HG03025 (cell line): ENCODE measurements at regions not wholly inside any gene's neighbourhood (a gene's known extent, or its start where the extent isn't known, plus 50 kb on each side); places are given as distances from the start of the nearest gene placed in this dataset.
"Not testable (repeated sequence)": the region's sequence is repeated elsewhere in the genome, so short reads cannot be mapped to it uniquely, and the experiment has no call there.

ENCODE experiments used
- ATAC-seq: cut with Tn5 transposase; IDR thresholded peaks from one replicate; pipeline ENCODE4 v1.9.1; 2021; ENCODE audit warnings: mild to moderate bottlenecking, moderate library complexity; ENCODE audit not compliant: unreplicated experiment, low FRiP score

DNA sequence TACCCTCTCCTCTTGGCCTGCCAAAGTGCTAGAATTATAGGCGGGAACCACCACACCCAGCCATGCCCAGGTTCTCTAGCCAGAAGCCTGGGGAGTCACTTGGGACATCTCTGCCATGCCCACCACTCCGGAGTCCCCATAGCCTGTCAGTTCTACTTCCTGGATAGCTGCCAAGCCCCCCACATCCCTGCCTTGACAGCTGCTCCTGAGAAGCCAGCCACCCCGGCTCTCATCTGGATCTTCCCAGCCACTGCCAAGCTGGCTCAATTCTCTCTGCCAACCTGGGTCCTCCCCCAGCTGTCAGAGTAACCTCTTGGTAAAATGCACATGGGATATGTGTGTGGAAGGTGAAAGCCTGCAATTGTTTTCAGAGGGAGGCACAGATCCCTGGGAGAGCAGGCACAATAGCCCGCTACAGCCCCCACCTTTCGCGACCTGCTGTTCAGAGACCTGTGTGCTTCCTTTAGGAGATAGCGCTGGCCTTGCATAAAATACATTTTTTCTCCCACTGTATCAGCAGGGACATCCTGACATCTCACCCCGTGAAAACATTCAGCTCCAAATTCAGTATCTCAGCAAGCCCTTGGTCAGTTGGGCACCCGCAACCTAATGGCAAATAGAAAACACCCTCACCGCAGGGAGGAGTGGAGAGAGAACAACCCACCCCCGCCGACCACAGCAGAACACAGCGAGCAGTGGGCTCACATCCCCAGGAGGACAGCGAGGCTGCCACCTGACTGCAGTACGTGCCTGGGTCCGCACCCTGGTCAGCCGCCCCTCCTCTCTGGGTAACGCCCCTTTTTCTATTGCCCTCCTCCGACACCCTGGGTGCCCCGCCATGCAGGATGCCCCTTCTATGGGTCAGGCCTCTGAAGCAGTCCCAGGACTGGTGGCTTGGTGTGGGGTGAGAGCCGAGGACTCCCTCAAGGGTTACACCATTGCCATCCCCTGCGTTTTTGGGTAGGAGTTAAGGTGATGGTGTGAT is 1342.2 kb downstream of the BRD1 start:
- no peak for ATAC-seq

DNA sequence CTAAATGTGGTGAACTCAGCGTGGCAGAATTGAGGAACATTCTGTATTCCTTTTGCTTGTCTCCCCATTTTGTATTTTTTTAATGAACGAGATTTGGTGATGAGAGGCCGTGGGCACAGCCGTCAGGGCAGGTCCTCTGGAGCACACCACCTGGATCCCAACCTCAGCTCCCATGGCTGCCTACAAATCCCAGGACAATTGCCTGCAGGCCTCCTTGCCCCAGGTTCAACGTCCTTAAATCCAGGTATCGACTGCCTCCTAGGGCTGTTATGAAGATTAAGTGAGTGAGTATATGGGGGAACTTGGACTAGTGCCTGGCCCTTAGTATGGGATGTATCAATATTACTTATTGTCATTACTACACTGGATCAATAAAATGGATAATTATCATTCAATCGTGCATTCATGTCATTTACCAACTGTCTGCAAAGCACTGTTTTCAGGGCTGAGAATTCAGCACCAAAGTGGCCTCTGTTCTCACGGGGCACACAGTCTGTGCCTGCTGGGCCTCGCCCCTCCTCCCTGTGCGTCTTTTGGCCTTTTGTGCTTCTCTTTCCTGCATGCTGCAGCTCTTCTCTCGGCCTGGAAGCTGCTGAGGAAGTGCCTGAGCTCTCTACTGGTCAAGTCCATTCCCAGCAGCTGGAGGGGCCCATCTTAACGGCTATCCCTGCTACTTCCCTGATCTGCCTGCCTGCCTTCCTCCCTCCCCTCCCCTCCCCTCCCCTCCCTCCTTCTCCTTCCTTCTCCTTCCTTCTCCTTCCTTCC is 1343.7 kb downstream of the BRD1 start:
- no peak for ATAC-seq

DNA sequence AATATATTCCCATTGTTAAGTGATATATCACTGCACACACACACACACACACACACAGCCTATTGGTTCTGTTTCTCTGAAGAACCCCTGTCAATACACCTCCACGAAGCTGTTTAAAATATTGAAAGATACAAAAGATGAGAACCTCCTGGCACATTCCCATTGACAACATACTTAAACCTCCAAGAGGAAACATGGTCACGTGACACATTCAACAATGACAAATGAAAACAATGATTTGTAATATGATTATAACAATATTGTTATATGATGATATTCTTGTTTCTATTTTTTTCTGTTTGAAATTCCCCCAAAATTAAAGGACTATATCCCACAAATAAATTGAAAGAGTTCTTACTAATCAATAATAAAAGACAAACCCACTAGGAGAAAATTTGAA is 1344.9 kb downstream of the BRD1 start:
- ATAC-seq = no peak

DNA sequence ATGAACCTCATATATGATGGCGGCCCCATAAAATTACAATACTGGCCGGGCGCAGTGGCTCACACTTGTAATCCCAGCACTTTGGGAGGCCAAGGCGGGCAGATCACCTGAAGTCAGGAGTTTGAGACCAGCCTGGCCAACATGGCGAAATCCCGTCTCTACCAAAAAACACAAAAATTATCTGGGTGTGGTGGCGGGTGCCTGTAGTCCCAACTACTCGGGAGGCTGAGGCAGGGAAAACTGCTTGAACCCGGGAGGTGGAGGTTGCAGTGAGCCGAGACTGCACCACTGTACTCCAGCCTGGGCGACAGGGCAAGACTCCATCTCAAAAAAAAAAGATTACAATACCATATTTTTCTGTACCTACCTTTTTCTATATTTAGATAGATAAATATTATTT is 1345.5 kb downstream of the BRD1 start:
- not testable (repeated sequence) for ATAC-seq

DNA sequence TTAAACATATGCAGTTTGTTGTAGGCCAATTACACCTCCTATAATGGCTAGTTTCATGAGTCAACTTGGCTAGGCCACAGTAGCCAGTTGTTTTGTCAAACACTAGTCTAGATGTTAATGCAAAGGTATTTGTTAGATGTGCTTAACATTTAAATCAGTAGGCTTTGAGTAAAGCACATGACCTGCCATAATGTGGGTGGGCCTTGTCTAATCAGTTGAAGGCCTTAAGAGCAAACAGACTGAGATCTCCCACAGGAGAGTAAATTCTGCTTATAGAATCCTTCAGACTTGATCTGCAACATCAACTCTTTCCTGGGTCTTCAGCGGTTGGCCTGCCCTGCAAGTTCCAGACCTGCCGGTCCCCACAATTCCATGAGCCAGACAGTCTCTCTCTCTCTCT is 1345.9 kb downstream of the BRD1 start:
- ATAC-seq = no peak

DNA sequence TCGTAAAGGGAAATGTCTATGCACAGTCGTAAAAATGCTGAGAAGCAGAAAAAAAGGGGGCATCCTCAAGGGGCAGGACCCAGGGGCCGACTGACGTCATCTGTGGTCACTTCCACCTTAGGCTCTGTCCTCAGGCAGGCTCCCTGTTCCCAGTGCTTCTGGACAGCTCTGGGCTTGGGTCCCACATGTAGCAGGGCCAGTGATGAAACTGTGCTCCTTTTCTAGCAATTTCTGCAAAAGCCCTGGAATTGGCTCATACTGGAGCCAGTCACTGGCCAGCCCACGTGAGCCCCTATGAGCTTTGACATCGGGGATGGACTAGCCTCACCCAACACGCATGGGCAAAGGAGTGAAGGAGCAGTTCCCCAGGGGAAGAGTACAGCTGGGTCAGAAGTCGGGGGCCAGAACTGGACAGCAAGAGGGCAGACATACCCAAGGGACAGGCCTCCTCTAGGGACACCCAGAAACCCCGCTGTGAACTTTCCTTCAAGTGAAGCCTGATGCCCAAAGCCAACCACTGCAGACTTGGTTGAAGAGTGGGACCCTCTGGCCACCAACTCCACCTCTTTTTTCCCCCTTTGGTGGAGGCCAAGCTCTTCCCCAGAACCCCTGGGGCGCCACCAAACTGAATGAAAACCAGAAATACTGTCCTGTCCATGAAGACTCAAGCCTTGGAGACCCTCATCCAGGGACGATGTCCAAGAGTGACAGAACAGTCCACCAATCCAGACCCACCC is 1349.0 kb downstream of the BRD1 start:
- ATAC-seq = no peak

DNA sequence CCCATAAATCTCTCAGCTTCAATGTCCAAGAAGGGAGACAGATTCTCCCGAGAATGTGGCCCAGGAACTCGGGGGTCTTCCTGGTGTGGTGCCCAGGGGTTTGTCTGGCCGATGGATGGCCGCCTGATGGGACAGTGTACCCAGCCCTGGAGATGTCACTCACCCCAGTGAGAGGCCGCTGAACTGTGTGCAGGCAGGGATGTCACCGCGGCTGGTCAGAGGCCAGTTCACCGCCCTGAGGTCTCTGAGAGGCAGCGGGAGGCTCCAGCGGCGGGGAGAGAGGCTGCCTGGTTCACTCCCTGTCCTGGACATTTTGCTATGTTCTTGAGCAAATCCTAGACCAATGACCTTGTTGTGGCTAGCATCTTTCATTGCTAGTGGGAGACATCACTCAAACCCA is 1349.5 kb downstream of the BRD1 start:
- ATAC-seq = no peak

DNA sequence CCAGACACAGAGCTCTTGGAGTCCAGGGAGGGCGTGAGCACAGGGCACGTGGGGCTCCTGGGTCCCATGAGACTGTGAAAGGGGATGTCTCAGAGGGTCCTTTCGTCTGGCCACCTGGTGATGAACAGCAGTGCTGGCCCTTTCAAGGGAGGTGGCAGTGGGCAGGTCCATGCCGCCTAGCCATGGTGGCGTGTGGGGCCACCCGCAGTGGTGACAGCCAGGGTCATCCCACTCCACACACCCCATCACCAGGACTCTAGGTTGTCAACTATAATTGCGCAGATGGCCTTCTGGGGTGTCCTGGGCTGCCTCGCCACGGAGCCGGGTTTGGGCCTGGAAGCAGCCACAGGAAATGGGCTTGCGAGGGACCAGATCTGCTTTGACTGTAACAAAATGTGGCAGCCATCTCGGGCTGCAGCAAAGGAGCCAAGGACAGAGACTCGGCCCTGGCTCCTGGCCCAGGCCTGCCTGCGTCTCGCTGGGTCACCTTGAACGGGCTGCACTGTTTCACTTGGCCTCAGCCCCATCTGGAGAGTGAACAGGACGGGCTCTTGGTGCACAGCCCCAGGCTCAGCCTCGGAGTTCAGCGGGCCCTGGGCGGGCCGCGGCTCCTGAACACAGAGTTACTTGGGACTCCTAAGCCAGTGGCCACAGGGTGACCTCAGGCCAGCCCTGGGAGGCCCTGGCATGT is 1350.5 kb downstream of the BRD1 start:
- no peak for ATAC-seq

DNA sequence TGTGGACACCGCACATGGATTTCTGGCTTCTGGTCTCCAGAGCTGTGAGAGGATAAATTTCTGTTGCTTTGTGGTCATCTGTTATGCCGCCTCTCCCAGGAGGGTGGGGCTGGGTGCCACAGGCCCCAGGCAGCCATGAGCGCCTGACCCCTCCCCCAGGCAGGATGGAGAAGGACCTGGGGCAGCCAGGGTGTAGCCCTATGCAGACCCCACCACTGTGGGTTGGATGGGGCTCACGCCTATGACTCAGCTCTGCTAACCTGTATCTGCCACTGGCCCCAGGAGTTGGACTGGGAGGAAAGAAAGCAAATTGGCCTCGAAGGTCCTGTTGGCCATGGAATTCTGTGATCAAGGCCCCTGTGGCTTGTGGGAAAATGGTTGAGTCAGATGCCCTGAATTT is 1351.1 kb downstream of the BRD1 start:
- no peak for ATAC-seq

DNA sequence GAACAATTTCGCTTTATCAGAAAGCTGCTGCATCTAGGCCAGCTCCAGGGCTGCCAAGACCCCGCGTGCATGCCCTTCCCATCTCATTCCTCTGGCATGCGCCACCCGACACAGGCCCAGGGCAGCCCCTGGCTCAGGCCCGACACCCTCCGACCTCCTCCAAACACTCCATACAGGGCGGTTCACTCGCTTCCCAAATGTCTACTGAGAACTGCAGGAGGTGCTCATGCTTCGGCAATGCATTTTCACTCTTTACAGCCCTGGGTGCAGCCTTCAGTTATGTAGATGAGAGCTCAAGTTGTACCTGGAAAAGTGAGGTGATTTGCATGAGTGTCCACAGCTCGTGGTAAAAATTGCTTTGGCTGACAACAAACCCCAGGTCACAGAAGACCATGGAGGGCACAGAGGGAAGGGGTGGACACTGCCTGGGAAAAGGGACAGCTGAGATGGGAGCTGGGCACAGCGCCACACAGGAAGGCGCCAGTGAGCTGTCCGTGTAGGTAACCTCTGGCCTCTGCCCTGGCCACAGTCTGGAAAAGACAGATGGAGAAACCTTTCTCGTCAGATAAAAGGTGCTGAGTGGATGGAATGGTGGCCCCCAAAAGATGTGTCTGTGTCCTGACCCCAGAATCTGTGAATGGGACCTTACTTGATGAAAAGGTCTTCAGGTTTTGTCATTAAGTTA is 1351.9 kb downstream of the BRD1 start:
- no peak for ATAC-seq

DNA sequence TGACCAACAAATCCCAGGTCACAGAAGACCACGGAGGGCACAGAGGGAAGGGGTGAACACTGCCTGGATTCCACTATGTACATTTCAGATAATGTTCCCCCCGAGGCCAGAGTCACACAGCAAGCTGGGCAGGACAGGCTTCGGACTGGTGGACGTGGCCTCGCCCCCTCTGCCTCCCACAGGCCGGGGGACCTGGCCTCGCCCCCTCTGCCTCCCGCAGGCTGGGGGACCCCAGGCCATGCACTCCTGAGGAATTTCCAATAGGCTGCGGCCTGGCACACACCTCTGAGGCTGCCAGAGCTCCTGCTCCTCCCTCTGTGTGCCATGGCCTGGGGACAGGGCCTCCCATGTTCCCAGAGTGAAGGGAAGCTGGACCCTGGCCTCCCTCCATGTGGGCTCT is 1352.8 kb downstream of the BRD1 start:
- no peak for ATAC-seq

DNA sequence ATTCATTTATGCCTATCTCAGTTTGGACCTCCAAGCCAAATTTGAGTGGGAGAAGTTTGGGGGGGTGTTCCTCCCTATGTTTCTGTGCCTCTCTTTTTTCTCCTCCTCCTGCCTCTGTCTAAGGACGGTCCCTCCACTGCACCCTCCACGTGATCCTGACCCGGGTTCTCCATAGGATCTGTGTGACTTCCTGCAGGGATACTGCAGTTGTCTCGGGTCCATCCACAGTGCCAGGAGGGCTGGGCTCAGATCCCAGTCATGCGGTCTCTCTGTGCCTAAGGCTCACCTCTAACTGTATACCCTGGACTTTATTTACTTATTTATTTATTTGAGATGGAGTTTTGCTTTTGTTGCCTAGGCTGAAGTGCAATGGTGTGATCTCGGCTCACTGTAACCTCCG is 1354.5 kb downstream of the BRD1 start:
- ATAC-seq = no peak

DNA sequence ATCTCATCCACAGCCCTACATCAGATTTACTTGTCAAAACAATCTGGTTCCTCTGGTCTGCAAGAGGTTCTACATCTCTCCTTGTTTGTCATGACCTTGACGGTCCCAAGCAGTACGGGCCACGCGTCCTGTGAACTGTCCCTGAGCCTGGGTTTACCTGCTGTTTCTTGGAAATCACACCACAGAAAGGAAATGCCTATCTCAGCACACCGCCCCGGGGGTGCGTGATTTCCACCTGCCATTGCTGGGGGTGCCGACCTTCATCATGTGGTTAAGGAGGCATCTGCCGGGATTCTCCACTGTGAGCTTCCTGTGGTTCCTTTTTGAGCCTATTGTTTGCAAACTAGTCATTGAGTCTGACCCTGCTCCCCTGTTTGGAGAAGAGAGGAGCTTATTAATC is 1363.4 kb downstream of the BRD1 start:
- ATAC-seq = no peak

DNA sequence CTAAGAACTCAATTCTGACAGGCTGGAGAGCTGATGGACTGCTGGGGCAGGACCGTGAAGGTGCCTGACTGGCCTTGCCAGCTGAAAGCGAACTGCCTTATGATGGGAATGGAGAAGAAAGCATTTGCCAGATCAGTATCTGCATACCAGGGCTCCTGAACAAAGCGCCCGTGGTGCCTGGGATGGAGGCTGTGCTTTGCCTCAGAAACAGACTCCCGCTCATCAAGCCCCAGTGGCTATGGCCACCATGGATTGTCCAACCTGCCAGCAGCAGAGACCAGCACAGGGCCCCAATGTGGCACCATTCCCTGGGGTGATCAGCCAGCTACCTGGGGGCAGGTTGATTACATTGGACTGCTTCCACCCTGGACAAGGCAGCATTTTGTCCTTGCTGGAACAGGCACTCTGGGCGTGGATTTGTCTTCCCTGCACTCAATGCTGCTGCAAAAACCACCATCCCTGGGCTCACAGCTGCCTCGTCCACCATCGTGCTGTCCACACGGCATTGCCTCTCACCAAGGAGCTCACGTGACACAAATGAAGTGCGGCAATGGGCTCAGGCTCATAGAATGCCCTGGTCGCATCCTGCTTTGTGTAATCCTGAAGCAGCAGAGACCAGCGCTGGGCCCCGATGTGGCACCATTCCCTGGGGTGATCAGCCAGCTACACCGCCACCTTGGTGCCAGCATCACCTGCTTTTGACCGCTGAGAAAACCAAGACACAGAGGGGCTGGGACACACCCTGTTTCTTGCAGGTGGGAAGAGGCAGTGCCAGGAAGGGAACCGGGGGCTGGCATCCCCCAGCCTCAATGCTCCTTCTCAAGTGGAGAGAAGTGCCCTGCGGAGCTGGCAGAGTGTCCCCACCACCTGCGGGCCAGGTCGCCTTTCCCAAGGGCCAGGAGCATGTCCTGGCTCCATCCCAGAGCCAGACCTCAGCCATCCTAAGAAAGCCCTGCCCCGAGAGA is 1367.5 kb downstream of the BRD1 start:
- ATAC-seq = no peak

DNA sequence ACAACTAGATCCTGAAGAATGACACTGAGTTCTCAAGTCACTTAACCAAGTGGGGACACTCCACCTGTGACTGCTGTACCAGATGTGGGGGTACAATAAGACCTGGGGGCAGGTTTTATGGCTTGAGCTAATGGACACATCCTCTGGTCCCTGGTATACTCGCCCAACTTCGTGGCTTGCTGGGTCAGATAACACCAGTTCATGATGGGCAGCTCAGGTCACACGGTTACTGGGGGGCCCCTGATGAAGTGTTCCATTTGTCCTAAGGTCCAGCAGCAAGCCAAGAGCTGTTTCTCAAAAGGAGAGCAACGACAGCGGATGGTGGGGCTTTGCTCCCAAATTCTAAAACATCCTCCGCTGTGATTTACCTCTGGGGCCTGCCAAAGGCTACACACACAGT is 1368.4 kb downstream of the BRD1 start:
- ATAC-seq = no peak

DNA sequence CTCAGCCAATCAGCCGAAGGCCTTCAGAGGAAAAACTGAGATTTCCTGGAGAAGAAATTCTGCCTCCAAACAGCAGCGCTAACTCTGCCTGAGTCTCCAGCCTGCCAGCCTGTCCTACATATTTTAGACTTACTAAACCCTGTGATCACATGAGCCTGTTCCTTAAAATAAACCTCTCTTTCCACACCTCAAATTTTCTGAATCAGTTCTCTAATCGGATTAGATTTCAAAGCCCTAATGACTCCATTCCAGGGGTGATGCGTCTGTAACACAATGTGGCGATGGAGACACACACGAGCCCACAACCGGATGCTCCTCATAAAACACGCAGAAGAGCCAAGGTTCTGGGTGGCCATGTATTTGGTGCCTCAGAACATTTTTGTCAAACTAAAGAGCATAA is 1371.2 kb downstream of the BRD1 start:
- no peak for ATAC-seq

DNA sequence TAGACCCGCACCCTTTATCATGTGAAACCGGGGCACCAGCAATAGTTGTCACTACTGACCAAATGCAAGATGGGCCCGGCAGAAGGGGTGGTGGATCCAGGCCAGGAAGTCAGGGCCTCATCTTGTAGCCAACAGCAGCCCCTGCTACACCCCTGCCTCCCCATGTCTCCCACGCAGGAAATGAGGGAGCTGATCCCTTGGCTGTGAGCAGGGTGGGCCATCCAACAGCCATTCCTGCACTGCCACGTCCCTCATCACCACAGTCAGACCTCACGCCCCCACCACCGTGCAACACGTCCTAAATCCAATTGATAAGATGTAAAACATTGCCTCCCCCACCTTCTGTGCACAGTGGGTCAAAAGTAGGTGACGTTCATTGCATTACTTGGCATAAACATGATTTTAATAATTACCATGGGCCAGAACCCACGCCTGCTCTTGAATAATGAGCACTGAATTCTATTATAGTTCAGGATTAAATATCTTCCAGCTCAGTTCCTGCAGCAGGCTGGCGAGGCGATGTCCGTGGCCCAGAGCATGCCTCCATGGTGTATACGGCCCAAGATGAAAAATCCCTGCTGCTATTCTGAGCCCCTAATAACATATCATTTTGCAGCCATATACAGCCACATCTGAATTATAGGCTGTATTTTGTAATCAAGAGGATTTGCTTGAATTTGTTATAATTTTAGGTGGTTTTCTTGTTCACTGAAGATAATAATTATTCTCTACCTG is 1373.8 kb downstream of the BRD1 start:
- no peak for ATAC-seq

DNA sequence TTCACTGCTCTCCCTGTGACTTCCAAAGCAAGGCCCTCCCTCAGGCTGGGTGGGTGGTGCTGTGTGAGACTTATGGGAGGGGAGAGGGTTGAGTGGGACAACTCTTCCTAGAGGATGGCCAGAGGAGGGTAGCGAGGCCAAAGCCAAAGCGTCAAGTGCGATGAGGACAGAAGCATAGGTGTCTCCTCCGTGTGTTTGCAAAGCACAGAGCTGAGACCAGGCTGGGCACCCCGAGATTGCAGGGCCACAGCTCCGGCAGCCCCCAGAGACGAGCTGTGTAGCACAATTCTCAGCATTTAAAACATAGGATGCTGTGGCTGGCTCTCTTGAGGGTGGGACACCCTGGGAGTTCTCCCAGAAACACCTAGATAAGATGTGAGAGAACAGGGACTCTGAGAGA is 1374.5 kb downstream of the BRD1 start:
- no peak for ATAC-seq
